Liver (tissue), 8 donors: ENCODE measurements at regions not wholly inside any gene's neighbourhood (a gene's known extent, or its start where the extent isn't known, plus 50 kb on each side); places are given as distances from the start of the nearest gene placed in this dataset.

Experiments used
- DNase-seq: peaks from one replicate; pipeline ENCODE4 v3.0.0-alpha.2; 2017; ENCODE audit warnings: low spot score
- H3K27ac ChIP-seq, 2 donors: one replicate each; pipeline ENCODE4 v1.7.0; 2013; ENCODE audit warnings: inconsistent platforms in 2 of 2, low read length in 2 of 2, control low read depth in 1 of 2, low read depth in 1 of 2, mild to moderate bottlenecking in 1 of 2
- H3K27me3 ChIP-seq, 4 donors: one replicate each; pipeline versions ENCODE4 v1.6.1 to v1.7.0; 2013; ENCODE audit warnings: low read length in 3 of 4, inconsistent platforms in 1 of 4, mild to moderate bottlenecking in 1 of 4, moderate library complexity in 1 of 4; ENCODE audit not compliant: control insufficient read depth in 4 of 4, insufficient read depth in 4 of 4
- H3K36me3 ChIP-seq, 4 donors: one replicate each; pipeline versions ENCODE4 v1.6.1 to v1.7.0; 2013; ENCODE audit warnings: low read length in 3 of 4, mild to moderate bottlenecking in 3 of 4, low read depth in 1 of 4, moderate library complexity in 1 of 4; ENCODE audit not compliant: control insufficient read depth in 4 of 4, insufficient read depth in 3 of 4
- H3K4me1 ChIP-seq, 4 donors: one replicate each; pipeline versions ENCODE4 v1.6.1 to v1.7.0; 2013; ENCODE audit warnings: low read length in 3 of 4, mild to moderate bottlenecking in 3 of 4, moderate library complexity in 1 of 4; ENCODE audit not compliant: control insufficient read depth in 4 of 4, insufficient read depth in 4 of 4
- H3K4me3 ChIP-seq, 3 donors: one replicate each; pipeline versions ENCODE4 v1.6.1 to v1.7.0; 2013; ENCODE audit warnings: low read length in 3 of 3, control low read depth in 1 of 3, low read depth in 1 of 3, mild to moderate bottlenecking in 1 of 3
- H3K9ac ChIP-seq, 2 donors: one replicate each; pipeline ENCODE4 v1.7.0; 2013; ENCODE audit warnings: low read length in 2 of 2, mild to moderate bottlenecking in 2 of 2, moderate library complexity in 2 of 2, control low read depth in 1 of 2, low read depth in 1 of 2
- H3K9me3 ChIP-seq, 4 donors: one replicate each; pipeline versions ENCODE4 v1.6.1 to v1.7.0; 2013; ENCODE audit warnings: low read length in 3 of 4; ENCODE audit not compliant: control insufficient read depth in 4 of 4
- ATF3 ChIP-seq: IDR thresholded peaks from 2 replicates; pipeline ENCODE4 v1.6.1; 2016; ENCODE audit warnings: antibody characterized with exemption
- CTCF ChIP-seq: fragments of 150-350 bp; IDR thresholded peaks from 2 replicates; pipeline ENCODE4 v1.5.1; 2017; ENCODE audit warnings: improper control_type of control experiment, low read depth, low read length; ENCODE audit not compliant: missing input control
- EGR1 ChIP-seq, 2 donors: IDR thresholded peaks; 2 replicates each; pipeline ENCODE4 v1.6.1; 2016 to 2018; ENCODE audit warnings: antibody characterized with exemption in 2 of 2, low read depth in 2 of 2
- FOXA2 ChIP-seq: IDR thresholded peaks from 2 replicates; pipeline ENCODE4 v1.6.1; 2016; ENCODE audit warnings: antibody characterized with exemption
- GABPA ChIP-seq, 2 donors: IDR thresholded peaks in 1 of 2; conservative IDR thresholded peaks in 1 of 2; 2 replicates each; pipeline ENCODE4 v1.6.1; 2016; ENCODE audit warnings: antibody characterized with exemption in 2 of 2, mild to moderate bottlenecking in 1 of 2, moderate library complexity in 1 of 2
- HNF4A ChIP-seq, 2 donors: conservative IDR thresholded peaks; 2 replicates each; pipeline ENCODE4 v1.6.1; 2016; ENCODE audit warnings: antibody characterized with exemption in 2 of 2, mild to moderate bottlenecking in 2 of 2
- JUND ChIP-seq, 2 donors: IDR thresholded peaks; 2 replicates each; pipeline ENCODE4 v1.6.1; 2016; ENCODE audit warnings: antibody characterized with exemption in 2 of 2
- MAX ChIP-seq: IDR thresholded peaks from 2 replicates; pipeline ENCODE4 v1.6.1; 2016; ENCODE audit warnings: antibody characterized with exemption
- NR2F2 ChIP-seq: IDR thresholded peaks from 2 replicates; pipeline ENCODE4 v1.6.1; 2016; ENCODE audit warnings: antibody characterized with exemption
- REST ChIP-seq: IDR thresholded peaks from 2 replicates; pipeline ENCODE4 v1.6.1; 2016; ENCODE audit warnings: antibody characterized with exemption, mild to moderate bottlenecking
- RXRA ChIP-seq, 2 donors: IDR thresholded peaks; 2 replicates each; pipeline ENCODE4 v1.6.1; 2017 to 2018; ENCODE audit warnings: antibody characterized with exemption in 2 of 2, mild to moderate bottlenecking in 1 of 2
- SP1 ChIP-seq: IDR thresholded peaks from 2 replicates; pipeline ENCODE4 v1.6.1; 2018; ENCODE audit warnings: antibody characterized with exemption, mild to moderate bottlenecking
- TAF1 ChIP-seq: conservative IDR thresholded peaks from 2 replicates; pipeline ENCODE4 v1.6.1; 2016; ENCODE audit warnings: antibody characterized with exemption, mild to moderate bottlenecking
- YY1 ChIP-seq: IDR thresholded peaks from 2 replicates; pipeline ENCODE4 v1.6.1; 2016; ENCODE audit warnings: antibody characterized with exemption, mild to moderate bottlenecking
- ZBTB33 ChIP-seq: IDR thresholded peaks from 2 replicates; pipeline ENCODE4 v1.6.1; 2016; ENCODE audit warnings: antibody characterized with exemption
- WGBS: extraction: QIAGEN DNeasy Blood & Tissue Kit; methylation state at CpG from one replicate; pipeline ENCODE4 v1.1.7; 2013; 5-methylcytosine and 5-hydroxymethylcytosine counted together
- donor health status: healthy.
- donor health status: healthy.
- donor health status: healthy.
- donor health status: healthy.
- donor health status: healthy.

GRCh38 chr2:363824-364470, 76.1 kb upstream of the ALKAL2 start:
- Histone ChIP-seq H3K27ac (no peak overlapping the region), H3K9ac (no peak overlapping the region), H3K36me3 (peaks cover 0 to 2% (median 0%) of the 10 kb centered on the region in 4 donors), H3K4me1 (no peaks in the 10 kb centered on the region), H3K9me3 (peaks cover 0 to 11% (median 0%) of the 10 kb centered on the region in 4 donors), H3K27me3 (peaks cover 0 to 17% (median 0%) of the 10 kb centered on the region in 4 donors), H3K4me3 (no peak overlapping the region)
- TF ChIP-seq YY1 (no peak), RXRA (IDR thresholded peaks at IDR 0.05) (no peak), ZBTB33 (no peak), GABPA (IDR thresholded peaks at IDR 0.05 in 1 of 2, conservative IDR thresholded peaks at IDR 0.05 in 1 of 2) (no peak), MAX (no peak), SP1 (no peak), REST (no peak), CTCF (no peak), EGR1 (IDR thresholded peaks at IDR 0.05; ENCODE audit: low read depth in 2 of 2) (no peak), FOXA2 (no peak), HNF4A (conservative IDR thresholded peaks at IDR 0.05) (no peak), ATF3 (no peak), NR2F2 (no peak), JUND (IDR thresholded peaks at IDR 0.05) (no peak)
- DNase-seq = no peak
- 83% methylated on average over 24 of the region's 24 CpGs for WGBS

GRCh38 chr2:362924-363323, 75.0 kb upstream of the ALKAL2 start:
- H3K9ac ChIP-seq = no peak overlapping the region
- H3K36me3 ChIP-seq = peaks cover 0 to 2% (median 0%) of the 10 kb centered on the region in 4 donors
- no peak overlapping the region for H3K4me3 ChIP-seq
- peaks cover 0 to 17% (median 0%) of the 10 kb centered on the region in 4 donors for H3K27me3 ChIP-seq
- H3K9me3 ChIP-seq = peaks cover 0 to 11% (median 0%) of the 10 kb centered on the region in 4 donors
- no peak overlapping the region for H3K27ac ChIP-seq
- DNase-seq = no peak
- TF ChIP-seq YY1 = no peak
- no peak for TF ChIP-seq ATF3
- TF ChIP-seq TAF1 = no peak
- TF ChIP-seq RXRA (IDR thresholded peaks at IDR 0.05) = no peak
- H3K4me1 ChIP-seq = no peaks in the 10 kb centered on the region
- 67% methylated on average over 5 of the region's 5 CpGs for WGBS
